HepG2 (cell line): ENCODE measurements at regions not wholly inside any gene's neighbourhood (a gene's known extent, or its start where the extent isn't known, plus 50 kb on each side); places are given as distances from the start of the nearest gene placed in this dataset.

Experiments
- ATAC-seq: fragments of 200-7000 bp; cut with Tn5 transposase; 3 replicates; pipeline ENCODE4 v1.9.1; 2020; ENCODE audit warnings: mild to moderate bottlenecking, moderate library complexity
- BruUV-seq: library from RNA; stranded (reverse); fragments of 400-500 nt; replicated peaks from 2 replicates; lab custom pipeline; 2021; lab: Mats Ljungman, UMichigan
- CTCF ChIA-PET: fragments of 300-600 bp; formaldehyde crosslinking; extraction: SDS; loops from one replicate; lab custom pipeline; 2021; ENCODE audit warnings: low total read pairs, inconsistent platforms, low intra/inter-chr PET ratio; lab: Yijun Ruan, JAX
- POLR2A ChIA-PET: fragments of 350-600 bp; sonication (Branson Sonifier 250); formaldehyde crosslinking; loops from one replicate; lab custom pipeline; 2020; ENCODE audit warnings: antibody characterized with exemption, inconsistent platforms; lab: Yijun Ruan, JAX
- DNase-seq: peaks from one replicate; pipeline ENCODE4 v3.0.0-alpha.2; 2015; ENCODE audit warnings: low spot score
- FAIRE-seq: peaks from 3 replicates; lab custom pipeline; 2011; peaks lifted over from hg19 to GRCh38; lab: Jason Lieb, UNC
- H2AFZ ChIP-seq: one replicate; pipeline ENCODE4 v1.6.1; 2011; ENCODE audit warnings: low read length, inconsistent platforms
- H3K27ac ChIP-seq: fragments of 300-600 bp; 3 replicates; pipeline ENCODE4 v1.8.0; 2011; ENCODE audit warnings: mixed run types, mild to moderate bottlenecking, mixed read lengths, low read length, inconsistent platforms; ENCODE audit not compliant: insufficient read depth; ENCODE audit errors: extremely low read length
- H3K27me3 ChIP-seq, 2 experiments: fragments of 200-600 bp in 1 of 2; 2 replicates in 1 of 2; 3 replicates in 1 of 2; pipeline versions ENCODE4 v1.6.0 to v1.8.0; 2011; ENCODE audit warnings: low read length in 2 of 2, mild to moderate bottlenecking in 2 of 2, moderate library complexity in 2 of 2, inconsistent platforms in 1 of 2; ENCODE audit not compliant: insufficient read depth in 2 of 2, control insufficient read depth in 1 of 2
- H3K36me3 ChIP-seq, 2 experiments: fragments of 200-600 bp in 1 of 2; replicated peaks in 1 of 2; 2 replicates in 1 of 2; 3 replicates in 1 of 2; pipeline versions ENCODE4 v1.5.1 to v1.8.0; 2011; ENCODE audit warnings: low read length in 2 of 2, inconsistent platforms in 1 of 2; ENCODE audit not compliant: insufficient read depth in 2 of 2, control insufficient read depth in 1 of 2
- H3K4me1 ChIP-seq: 2 replicates; pipeline ENCODE4 v1.5.1; 2012; ENCODE audit warnings: low read length, inconsistent platforms; ENCODE audit not compliant: insufficient read depth
- H3K4me2 ChIP-seq: 2 replicates; pipeline ENCODE4 v1.6.0; 2011; ENCODE audit warnings: low read depth, low read length, inconsistent platforms
- H3K4me3 ChIP-seq, 3 experiments: fragments of 200-600 bp in 1 of 3; sonication (generic), shearing (Covaris generic) in 1 of 3; replicated peaks in 1 of 3; 2 replicates each; pipeline ENCODE4 v1.5.1; 2011 to 2016; ENCODE audit warnings: low read length in 3 of 3, inconsistent platforms in 2 of 3, low read depth in 2 of 3, mild to moderate bottlenecking in 2 of 3, control low read depth in 1 of 3, mixed read lengths in 1 of 3; ENCODE audit not compliant: insufficient read depth in 1 of 3
- H3K79me2 ChIP-seq: one replicate; pipeline ENCODE4 v1.6.1; 2011; ENCODE audit warnings: low read length, inconsistent platforms; ENCODE audit not compliant: insufficient read depth
- H3K9ac ChIP-seq: 2 replicates; pipeline ENCODE4 v1.6.0; 2011; ENCODE audit warnings: mild to moderate bottlenecking, low read depth, low read length, inconsistent platforms; ENCODE audit not compliant: insufficient read depth
- H3K9me3 ChIP-seq: 2 replicates; pipeline ENCODE4 v1.5.1; 2012; ENCODE audit warnings: mild to moderate bottlenecking, low read length
- H4K20me1 ChIP-seq: 2 replicates; pipeline ENCODE4 v1.6.0; 2011; ENCODE audit warnings: inconsistent platforms, mild to moderate bottlenecking, low read length, moderate library complexity; ENCODE audit not compliant: insufficient read depth
- FOSL2 ChIP-seq: sonication (generic); formaldehyde crosslinking; IDR thresholded peaks from 2 replicates; pipeline ENCODE4 v1.4.0; 2020; ENCODE audit warnings: missing genetic modification reagents
- GATA4 ChIP-seq: sonication (generic); IDR thresholded peaks from 2 replicates; pipeline ENCODE4 v1.6.1; 2016; ENCODE audit warnings: antibody characterized with exemption, low read depth, borderline replicate concordance
- PCBP1 ChIP-seq: fragments of 200-400 bp; formaldehyde crosslinking; IDR thresholded peaks from 2 replicates; pipeline ENCODE4 v1.6.1; 2017; ENCODE audit warnings: mild to moderate bottlenecking, low read depth, low read length, borderline replicate concordance
- PPARG ChIP-seq: conservative IDR thresholded peaks from 2 replicates; pipeline ENCODE4 v1.6.1; 2016; ENCODE audit warnings: missing biosample characterization, missing genetic modification reagents
- RFX5 ChIP-seq: IDR thresholded peaks from 2 replicates; pipeline ENCODE4 v1.6.1; 2011; ENCODE audit warnings: low read depth, low read length, improper control_type of control experiment
- TARDBP ChIP-seq: sonication (generic); formaldehyde crosslinking; IDR thresholded peaks from 2 replicates; pipeline ENCODE4 v1.8.0; 2022; ENCODE audit warnings: mild to moderate bottlenecking, missing genetic modification reagents
- TMF1 ChIP-seq: sonication (generic); formaldehyde crosslinking; IDR thresholded peaks from 2 replicates; pipeline ENCODE4 v1.8.1; 2022; ENCODE audit warnings: low read depth, missing genetic modification reagents
- ZNF761 ChIP-seq: sonication (generic); formaldehyde crosslinking; conservative IDR thresholded peaks from 2 replicates; pipeline ENCODE4 v1.4.0; 2020; ENCODE audit warnings: mild to moderate bottlenecking, missing genetic modification reagents
- ZNF777 ChIP-seq: sonication (generic); formaldehyde crosslinking; IDR thresholded peaks from 2 replicates; pipeline ENCODE4 v1.4.0; 2020; ENCODE audit warnings: missing genetic modification reagents
- WGBS: methylation state at CpG from one replicate; pipeline ENCODE4 v1.1.6; 2017; ENCODE audit warnings: low lambda C conversion rate; 5-methylcytosine and 5-hydroxymethylcytosine counted together
- in situ Hi-C: cut with HindIII; loops from 2 replicates; pipeline ENCODE4 v1.10.0; 2017; ENCODE audit warnings: low pct_unique_long_range_greater_than_20kb; ENCODE audit not compliant: extremely low pct_ligation_motif_present
- intact Hi-C: fragments of 100-400 bp; cut with micrococcal nuclease; formaldehyde crosslinking; loops from one replicate; pipeline ENCODE4 v1.10.0; 2022; ENCODE audit not compliant: unreplicated experiment
- TF ChIP-seq, protein P1 (sequence below): IDR thresholded peaks from 2 replicates; pipeline ENCODE4 v1.6.1; 2016; ENCODE audit warnings: low read depth, control low read depth
- TF ChIP-seq, protein P2 (sequence below): sonication (generic); formaldehyde crosslinking; IDR thresholded peaks from 2 replicates; pipeline ENCODE4 v1.4.0; 2020; ENCODE audit warnings: mild to moderate bottlenecking, missing genetic modification reagents
- TF ChIP-seq, protein P3 (sequence below): sonication (generic); formaldehyde crosslinking; IDR thresholded peaks from 2 replicates; pipeline ENCODE4 v1.5.0; 2020; ENCODE audit warnings: mild to moderate bottlenecking, missing genetic modification reagents

DNA sequence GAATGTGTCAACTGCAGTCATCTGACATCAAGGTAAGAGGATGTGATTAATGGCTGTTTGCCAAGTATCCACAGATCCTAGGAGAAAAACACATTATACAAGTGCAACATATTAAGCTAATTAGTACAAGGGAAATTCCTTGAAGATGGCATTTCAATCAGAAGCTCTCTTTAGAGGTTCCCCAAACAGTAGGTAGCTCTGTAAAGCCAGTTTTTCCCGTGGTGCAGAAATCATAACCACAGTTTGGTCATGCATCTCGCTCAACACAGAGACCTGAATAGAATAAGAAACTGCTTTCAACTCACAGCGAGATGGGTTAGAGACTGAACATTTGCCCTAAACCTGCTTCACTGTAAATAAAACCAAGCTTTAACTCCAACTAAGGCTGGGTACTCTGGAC lies 230.5 kb upstream of the CAMK1G start:
- no peaks in the 10 kb centered on the region for H3K4me1 ChIP-seq
- ATAC-seq, result no peak
- in situ Hi-C loops, result no loop called here
- no peak overlapping the region for H3K9ac ChIP-seq
- BruUV-seq, result no TSS peak
- no peak overlapping the region for H2AFZ ChIP-seq
- H3K27ac ChIP-seq, result no peak overlapping the region
- TF ChIP-seq ZNF761 (no peak), ZNF777 (CRISPR knock-in tag) (no peak), TARDBP (CRISPR knock-in tag) (no peak), PCBP1 (no peak), GATA4 (no peak), TMF1 (CRISPR knock-in tag) (no peak), FOSL2 (no peak), RFX5 (no peak), PPARG (no peak)
- TF ChIP-seq, protein P1, sequence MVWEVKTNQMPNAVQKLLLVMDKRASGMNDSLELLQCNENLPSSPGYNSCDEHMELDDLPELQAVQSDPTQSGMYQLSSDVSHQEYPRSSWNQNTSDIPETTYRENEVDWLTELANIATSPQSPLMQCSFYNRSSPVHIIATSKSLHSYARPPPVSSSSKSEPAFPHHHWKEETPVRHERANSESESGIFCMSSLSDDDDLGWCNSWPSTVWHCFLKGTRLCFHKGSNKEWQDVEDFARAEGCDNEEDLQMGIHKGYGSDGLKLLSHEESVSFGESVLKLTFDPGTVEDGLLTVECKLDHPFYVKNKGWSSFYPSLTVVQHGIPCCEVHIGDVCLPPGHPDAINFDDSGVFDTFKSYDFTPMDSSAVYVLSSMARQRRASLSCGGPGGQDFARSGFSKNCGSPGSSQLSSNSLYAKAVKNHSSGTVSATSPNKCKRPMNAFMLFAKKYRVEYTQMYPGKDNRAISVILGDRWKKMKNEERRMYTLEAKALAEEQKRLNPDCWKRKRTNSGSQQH, result no peak
- TF ChIP-seq, protein P2, sequence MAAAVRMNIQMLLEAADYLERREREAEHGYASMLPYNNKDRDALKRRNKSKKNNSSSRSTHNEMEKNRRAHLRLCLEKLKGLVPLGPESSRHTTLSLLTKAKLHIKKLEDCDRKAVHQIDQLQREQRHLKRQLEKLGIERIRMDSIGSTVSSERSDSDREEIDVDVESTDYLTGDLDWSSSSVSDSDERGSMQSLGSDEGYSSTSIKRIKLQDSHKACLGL (CRISPR knock-in tag), result no peak
- TF ChIP-seq, protein P3, sequence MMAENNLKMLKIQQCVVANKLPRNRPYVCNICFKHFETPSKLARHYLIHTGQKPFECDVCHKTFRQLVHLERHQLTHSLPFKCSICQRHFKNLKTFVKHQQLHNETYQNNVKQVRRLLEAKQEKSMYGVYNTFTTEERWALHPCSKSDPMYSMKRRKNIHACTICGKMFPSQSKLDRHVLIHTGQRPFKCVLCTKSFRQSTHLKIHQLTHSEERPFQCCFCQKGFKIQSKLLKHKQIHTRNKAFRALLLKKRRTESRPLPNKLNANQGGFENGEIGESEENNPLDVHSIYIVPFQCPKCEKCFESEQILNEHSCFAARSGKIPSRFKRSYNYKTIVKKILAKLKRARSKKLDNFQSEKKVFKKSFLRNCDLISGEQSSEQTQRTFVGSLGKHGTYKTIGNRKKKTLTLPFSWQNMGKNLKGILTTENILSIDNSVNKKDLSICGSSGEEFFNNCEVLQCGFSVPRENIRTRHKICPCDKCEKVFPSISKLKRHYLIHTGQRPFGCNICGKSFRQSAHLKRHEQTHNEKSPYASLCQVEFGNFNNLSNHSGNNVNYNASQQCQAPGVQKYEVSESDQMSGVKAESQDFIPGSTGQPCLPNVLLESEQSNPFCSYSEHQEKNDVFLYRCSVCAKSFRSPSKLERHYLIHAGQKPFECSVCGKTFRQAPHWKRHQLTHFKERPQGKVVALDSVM (CRISPR knock-in tag), result no peak
- TF ChIP-seq, all 625 proteins: peak for 0
- H3K36me3 ChIP-seq, result no peaks in the 10 kb centered on the region
- H3K4me3 ChIP-seq, result no peak overlapping the region
- H3K79me2 ChIP-seq, result no peaks in the 10 kb centered on the region
- intact Hi-C loops, result loop anchor here (10.0 kb wide), 1 partner anchor 998 kb away; no protein-coding TSS in a partner anchor
- POLR2A ChIA-PET, result no interaction called here
- no peaks in the 10 kb centered on the region for H3K27me3 ChIP-seq
- H4K20me1 ChIP-seq, result no peaks in the 10 kb centered on the region
- 0% methylated on average over 3 of the region's 3 CpGs for WGBS
- no peaks in the 10 kb centered on the region for H3K9me3 ChIP-seq
- FAIRE-seq (no peak), DNase-seq (no peak)
- CTCF ChIA-PET, result no interaction called here
- no peak overlapping the region for H3K4me2 ChIP-seq
